ENCODE measurements at regions not wholly inside any gene's neighbourhood (a gene's known extent, or its start where the extent isn't known, plus 50 kb on each side); places are given as distances from the start of the nearest gene placed in this dataset.

- TF ChIP-seq, protein P1, sequence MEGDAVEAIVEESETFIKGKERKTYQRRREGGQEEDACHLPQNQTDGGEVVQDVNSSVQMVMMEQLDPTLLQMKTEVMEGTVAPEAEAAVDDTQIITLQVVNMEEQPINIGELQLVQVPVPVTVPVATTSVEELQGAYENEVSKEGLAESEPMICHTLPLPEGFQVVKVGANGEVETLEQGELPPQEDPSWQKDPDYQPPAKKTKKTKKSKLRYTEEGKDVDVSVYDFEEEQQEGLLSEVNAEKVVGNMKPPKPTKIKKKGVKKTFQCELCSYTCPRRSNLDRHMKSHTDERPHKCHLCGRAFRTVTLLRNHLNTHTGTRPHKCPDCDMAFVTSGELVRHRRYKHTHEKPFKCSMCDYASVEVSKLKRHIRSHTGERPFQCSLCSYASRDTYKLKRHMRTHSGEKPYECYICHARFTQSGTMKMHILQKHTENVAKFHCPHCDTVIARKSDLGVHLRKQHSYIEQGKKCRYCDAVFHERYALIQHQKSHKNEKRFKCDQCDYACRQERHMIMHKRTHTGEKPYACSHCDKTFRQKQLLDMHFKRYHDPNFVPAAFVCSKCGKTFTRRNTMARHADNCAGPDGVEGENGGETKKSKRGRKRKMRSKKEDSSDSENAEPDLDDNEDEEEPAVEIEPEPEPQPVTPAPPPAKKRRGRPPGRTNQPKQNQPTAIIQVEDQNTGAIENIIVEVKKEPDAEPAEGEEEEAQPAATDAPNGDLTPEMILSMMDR (IDR thresholded peaks at IDR 0.05) = no peak
- TF ChIP-seq POLR2A (IDR thresholded peaks at IDR 0.05) = no peak
Measured at GRCh38 chr20:24795436-24795835, 153.6 kb upstream of the CST7 start.

All from esophagus squamous epithelium (tissue), 4 donors.